Left hindlimb (tissue), 1 donor: ENCODE measurements at regions not wholly inside any gene's neighbourhood (a gene's known extent, or its start where the extent isn't known, plus 50 kb on each side); places are given as distances from the start of the nearest gene placed in this dataset.

ENCODE experiments used
- DNase-seq: peaks from one replicate; pipeline ENCODE4 v3.0.0-alpha.2; 2018

DNA sequence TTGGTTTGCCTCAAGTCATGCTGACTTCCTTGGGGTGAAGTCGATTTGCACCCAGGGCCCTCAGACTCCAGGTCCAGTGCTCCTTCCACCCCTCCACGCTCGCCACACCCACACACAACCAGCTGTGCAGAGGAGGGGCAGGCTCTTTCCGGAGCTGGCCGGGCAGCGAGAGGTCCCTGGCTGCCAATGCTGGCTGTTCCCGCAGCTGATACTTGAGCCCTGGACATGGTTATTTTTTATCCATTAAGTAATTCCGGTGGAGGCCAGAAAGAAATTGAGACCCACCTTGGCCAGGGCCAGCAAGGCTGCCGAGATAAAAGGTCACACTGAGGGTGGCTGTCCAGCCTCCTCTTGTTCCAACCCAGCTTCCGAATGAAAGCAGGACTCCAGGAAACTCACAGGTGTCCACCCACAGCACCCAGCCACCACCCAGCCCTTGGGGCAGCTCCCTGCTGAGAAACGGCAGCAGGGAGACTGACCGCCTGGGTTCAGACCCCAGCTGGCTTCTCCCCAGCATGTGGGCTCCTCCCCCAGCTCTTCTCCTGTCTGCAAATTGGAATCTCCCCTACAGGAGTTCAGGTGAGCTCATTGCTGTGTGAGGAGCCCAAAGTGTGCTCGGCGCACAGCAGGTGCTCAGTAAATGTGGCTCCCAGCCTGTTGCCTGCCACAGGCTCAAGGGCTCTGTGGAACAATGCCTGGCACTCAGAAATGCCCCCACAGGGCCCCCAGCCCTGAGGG, 77.8 kb downstream of the PDGFA start:
- DNase-seq: no peak

GRCh38 chr7:442457-442856, 77.2 kb downstream of the PDGFA start:
- no peak for DNase-seq

DNA sequence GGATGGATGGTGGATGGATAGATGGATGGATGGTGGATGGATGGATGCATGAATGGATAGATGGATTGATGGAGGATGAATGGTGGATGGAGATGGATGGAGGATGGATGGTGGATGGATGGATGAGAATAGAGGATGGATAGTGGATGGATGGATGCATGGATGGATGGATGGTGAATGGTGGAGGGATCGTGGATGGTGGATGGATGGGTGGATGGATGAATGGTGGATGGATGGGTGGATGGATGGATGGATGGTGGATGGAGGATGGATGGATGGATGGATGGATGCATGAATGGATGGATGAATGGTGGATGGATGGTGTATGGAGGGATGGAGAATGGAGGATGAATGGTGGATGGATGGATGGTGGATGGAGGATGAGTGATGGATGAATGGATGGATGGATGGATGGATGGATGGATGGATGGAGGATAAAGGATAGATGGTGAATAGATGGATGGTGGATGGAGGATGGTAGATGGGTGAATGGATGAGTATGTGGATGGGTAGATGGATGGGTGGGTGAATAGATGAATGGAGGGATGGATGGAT, 76.3 kb downstream of the PDGFA start:
- no peak for DNase-seq

GRCh38 chr7:444606-445005, 75.0 kb downstream of the PDGFA start:
- no peak for DNase-seq

DNA sequence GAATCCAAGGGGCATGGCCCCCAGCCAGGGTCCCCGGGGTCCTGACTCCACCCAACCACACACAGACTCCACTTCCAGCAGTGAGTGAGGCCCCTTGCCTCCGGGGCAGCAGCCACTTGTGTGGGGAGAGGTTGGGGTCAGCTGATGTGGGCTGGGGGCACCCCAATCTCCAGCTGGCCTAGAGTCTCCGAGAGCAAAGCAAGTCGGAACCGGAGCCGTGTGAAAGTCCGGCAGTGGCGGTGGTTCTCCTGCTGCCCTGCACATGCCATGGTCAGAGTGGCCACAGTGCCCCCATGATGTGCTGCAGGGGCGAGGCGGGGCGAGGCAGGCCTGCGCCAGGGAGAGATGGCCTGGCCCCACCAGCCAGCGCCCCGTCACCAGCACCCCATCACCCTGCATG, 74.6 kb downstream of the PDGFA start:
- no peak for DNase-seq

DNA sequence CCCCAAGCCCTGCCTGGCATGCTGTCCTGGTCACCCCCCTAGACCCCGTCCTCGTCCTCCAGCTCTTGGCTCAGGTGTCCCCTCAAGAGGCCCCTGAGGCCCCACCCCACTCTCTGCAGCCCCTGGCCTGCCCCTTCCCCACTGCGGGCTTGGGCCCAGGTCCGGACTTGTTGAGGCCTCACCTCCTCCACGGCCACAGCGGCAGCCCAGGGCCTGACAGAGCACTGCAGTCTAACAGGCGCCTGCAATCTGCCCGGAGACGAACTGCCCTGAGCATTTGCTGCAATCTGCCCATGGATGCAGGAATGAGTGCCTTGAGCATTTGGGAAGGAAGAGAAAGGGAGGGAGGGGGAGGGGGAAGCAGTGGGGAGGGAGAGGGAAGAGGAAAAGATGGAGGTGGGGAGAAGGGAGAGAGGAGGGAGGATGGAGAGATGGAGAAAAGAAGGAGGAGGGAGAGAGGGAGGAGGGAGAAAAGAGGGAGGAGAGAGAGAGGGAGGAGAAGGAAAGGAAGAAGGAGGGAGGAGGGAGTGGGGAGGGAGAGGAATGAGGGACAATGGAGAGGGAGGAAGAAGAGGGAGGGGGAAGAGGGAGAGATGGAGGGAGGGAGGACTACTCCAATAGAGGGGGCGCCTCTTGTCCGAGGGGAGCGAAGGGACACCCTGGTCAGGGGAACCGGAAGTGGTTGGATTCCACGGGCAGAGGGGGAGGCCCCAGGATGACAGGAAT, 73.9 kb downstream of the PDGFA start:
- DNase-seq: no peak

GRCh38 chr7:446289-446935, 73.2 kb downstream of the PDGFA start:
- no peak for DNase-seq
